Head of caudate nucleus (tissue), 42 donors: ENCODE measurements at regions not wholly inside any gene's neighbourhood (a gene's known extent, or its start where the extent isn't known, plus 50 kb on each side); places are given as distances from the start of the nearest gene placed in this dataset.
A peak's percentile ranks its signal among the peaks of the same experiment; 100 is the strongest.

Source experiments
- DNase-seq, 42 donors: peaks; one replicate each; pipeline versions ENCODE4 v3.0.0 to v3.0.0-alpha.2; 2020 to 2021; ENCODE audit warnings: mixed read lengths in 7 of 42
- intact Hi-C: fragments of 100-400 bp; cut with DNase I; formaldehyde crosslinking; loops from one replicate; pipeline ENCODE4 v1.15.0; 2022

GRCh38 chr5:16013334-16014065, 166.1 kb downstream of the MARCHF11 start:
- intact Hi-C loops = no loop called here
- DNase-seq = peak in 33 of 42 donors; percentile 6 to 81 (median 38)

- DNase-seq = no peak
- intact Hi-C loops = no loop called here
These were observed 170.3 kb downstream of the MARCHF11 start for GRCh38 chr5:16009256-16009655.

GRCh38 chr5:16007750-16008415, 171.7 kb downstream of the MARCHF11 start:
- DNase-seq = no peak
- intact Hi-C loops = no loop called here

GRCh38 chr5:16005225-16005624, 174.4 kb downstream of the MARCHF11 start:
- DNase-seq = no peak
- intact Hi-C loops = no loop called here

- intact Hi-C loops = no loop called here
- DNase-seq = no peak
These were observed 179.5 kb downstream of the MARCHF11 start for GRCh38 chr5:16000056-16000455.

GRCh38 chr5:15995341-15996052, 184.1 kb downstream of the MARCHF11 start:
- peak in 3 of 42 donors; percentile 10 to 25 (median 15) for DNase-seq
- intact Hi-C loops = no loop called here

- intact Hi-C loops = no loop called here
- DNase-seq = no peak
These were observed 185.7 kb downstream of the MARCHF11 start for GRCh38 chr5:15993919-15994318.

GRCh38 chr5:15993334-15993733, 186.3 kb downstream of the MARCHF11 start:
- intact Hi-C loops = no loop called here
- DNase-seq = no peak

- intact Hi-C loops = no loop called here
- no peak for DNase-seq
These were observed 186.7 kb downstream of the MARCHF11 start for GRCh38 chr5:15992918-15993317.

GRCh38 chr5:15991586-15991985, 188.0 kb downstream of the MARCHF11 start:
- no peak for DNase-seq
- intact Hi-C loops = no loop called here
